ENCODE measurements at regions not wholly inside any gene's neighbourhood (a gene's known extent, or its start where the extent isn't known, plus 50 kb on each side); places are given as distances from the start of the nearest gene placed in this dataset.

DNA sequence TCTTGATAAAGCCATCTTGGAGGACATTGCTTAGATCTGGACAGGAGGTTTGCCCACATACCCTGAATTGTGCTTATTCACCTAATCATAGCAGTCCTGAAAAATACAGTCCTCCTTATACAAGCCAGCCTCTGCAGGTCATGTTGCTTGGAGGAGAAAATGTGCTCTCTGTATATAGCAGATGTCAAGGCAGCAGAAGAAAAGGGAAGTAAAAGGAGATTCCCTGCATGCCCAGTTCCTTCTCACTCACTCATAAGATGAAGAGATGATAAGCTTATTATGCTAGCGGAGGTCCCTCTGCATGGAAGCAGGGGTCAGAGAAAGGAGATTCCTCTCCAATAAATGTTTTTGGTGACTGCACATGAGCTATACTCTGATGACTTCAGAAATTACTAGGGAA is 458.8 kb upstream of the ZMIZ1 start:
- Histone ChIP-seq H3K9me3 (no peaks in the 10 kb centered on the region), H3K4me1 (no peaks in the 10 kb centered on the region), H3K4me3 (no peak overlapping the region), H3K27ac (no peak overlapping the region), H3K27me3 (no peaks in the 10 kb centered on the region), H3K36me3 (no peaks in the 10 kb centered on the region)
- intact Hi-C loops (cut with DNase I), result no loop called here
- DNase-seq (no peak), ATAC-seq (no peak)
- 44% methylated on average over 1 of the region's 1 CpG for WGBS (ENCODE audit: insufficient coverage, low coverage, low lambda C conversion rate, missing lambda C conversion rate)
- TF ChIP-seq, protein P1, sequence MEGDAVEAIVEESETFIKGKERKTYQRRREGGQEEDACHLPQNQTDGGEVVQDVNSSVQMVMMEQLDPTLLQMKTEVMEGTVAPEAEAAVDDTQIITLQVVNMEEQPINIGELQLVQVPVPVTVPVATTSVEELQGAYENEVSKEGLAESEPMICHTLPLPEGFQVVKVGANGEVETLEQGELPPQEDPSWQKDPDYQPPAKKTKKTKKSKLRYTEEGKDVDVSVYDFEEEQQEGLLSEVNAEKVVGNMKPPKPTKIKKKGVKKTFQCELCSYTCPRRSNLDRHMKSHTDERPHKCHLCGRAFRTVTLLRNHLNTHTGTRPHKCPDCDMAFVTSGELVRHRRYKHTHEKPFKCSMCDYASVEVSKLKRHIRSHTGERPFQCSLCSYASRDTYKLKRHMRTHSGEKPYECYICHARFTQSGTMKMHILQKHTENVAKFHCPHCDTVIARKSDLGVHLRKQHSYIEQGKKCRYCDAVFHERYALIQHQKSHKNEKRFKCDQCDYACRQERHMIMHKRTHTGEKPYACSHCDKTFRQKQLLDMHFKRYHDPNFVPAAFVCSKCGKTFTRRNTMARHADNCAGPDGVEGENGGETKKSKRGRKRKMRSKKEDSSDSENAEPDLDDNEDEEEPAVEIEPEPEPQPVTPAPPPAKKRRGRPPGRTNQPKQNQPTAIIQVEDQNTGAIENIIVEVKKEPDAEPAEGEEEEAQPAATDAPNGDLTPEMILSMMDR (IDR thresholded peaks at IDR 0.05), result no peak
- TF ChIP-seq POLR2A (IDR thresholded peaks at IDR 0.05), result no peak

DNA sequence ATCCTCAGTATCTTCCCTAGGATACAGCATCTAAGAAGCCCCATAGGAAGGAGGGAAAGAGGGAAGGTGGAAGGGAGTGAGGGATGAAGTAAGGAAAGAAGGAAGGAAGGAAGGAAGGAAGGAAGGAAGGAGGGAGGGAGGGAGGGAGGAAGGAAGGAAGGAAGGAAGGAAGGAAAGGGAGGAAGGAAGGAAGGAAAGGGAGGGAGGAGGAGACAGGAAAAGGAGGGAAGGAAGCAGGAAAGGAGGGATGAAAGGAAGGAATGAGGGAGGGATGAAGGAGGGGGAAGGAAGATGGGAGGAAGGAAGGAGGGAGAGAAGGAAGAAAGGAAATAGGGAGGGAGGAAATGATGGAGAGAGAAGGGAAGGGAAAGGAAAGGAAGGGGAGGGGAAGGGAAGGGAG is 455.6 kb upstream of the ZMIZ1 start:
- intact Hi-C loops (cut with DNase I), result no loop called here
- TF ChIP-seq, protein P1 (IDR thresholded peaks at IDR 0.05), result no peak
- no peak for TF ChIP-seq POLR2A (IDR thresholded peaks at IDR 0.05)
- H3K4me1 ChIP-seq, result no peaks in the 10 kb centered on the region
- no peaks in the 10 kb centered on the region for H3K36me3 ChIP-seq
- no peaks in the 10 kb centered on the region for H3K9me3 ChIP-seq
- no peaks in the 10 kb centered on the region for H3K27me3 ChIP-seq
- ATAC-seq, result no peak
- DNase-seq, result no peak
- H3K4me3 ChIP-seq, result no peak overlapping the region
- no peak overlapping the region for H3K27ac ChIP-seq

DNA sequence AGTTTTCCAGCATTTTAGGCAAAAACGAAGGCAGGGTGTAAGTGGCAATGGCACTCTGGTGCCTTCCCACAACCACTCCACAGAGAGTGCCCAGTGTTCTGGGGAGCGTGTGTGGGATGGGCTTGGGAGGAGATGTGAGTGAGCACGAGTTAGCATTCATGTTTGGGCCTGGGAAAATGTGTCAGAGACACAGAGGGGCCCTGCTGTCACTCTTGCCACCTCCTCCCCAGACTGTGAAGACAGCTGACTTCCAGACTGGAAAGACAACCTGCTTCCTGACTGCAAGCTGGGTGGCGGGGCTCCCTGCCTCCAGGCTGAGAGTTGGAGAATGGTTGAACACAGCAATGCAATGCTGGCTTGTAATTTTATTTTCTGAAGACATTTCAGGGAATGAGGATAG is 454.5 kb upstream of the ZMIZ1 start:
- no peak for TF ChIP-seq POLR2A (IDR thresholded peaks at IDR 0.05)
- TF ChIP-seq, protein P1 (IDR thresholded peaks at IDR 0.05), result no peak
- 84% methylated on average over 4 of the region's 4 CpGs for WGBS (ENCODE audit: insufficient coverage, low coverage, low lambda C conversion rate, missing lambda C conversion rate)
- DNase-seq (no peak), ATAC-seq (no peak)
- no peaks in the 10 kb centered on the region for H3K4me1 ChIP-seq
- no peaks in the 10 kb centered on the region for H3K9me3 ChIP-seq
- no peak overlapping the region for H3K27ac ChIP-seq
- no peaks in the 10 kb centered on the region for H3K27me3 ChIP-seq
- no peak overlapping the region for H3K4me3 ChIP-seq
- H3K36me3 ChIP-seq, result no peaks in the 10 kb centered on the region
- intact Hi-C loops (cut with DNase I), result no loop called here

DNA sequence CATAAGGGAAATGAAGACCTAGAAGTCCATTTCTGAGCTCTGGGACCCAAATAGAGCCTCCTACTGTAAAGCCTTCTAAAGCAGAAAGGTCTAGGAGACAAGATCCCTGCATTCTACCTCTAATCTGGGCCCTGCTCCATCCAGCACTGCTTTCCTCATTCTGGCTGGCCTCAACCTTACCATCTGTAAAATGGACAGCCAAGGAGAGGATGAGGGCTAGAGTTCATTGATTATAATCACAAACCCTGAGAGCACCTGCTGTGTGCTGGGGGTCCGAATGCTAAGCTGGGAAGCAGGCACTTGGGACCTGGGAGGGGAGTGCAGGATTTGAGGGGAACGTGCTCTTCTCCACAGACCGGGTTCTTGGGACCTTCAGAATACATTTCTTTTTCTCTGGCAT is 454.0 kb upstream of the ZMIZ1 start:
- ATAC-seq (no peak), DNase-seq (no peak)
- Histone ChIP-seq H3K27ac (no peak overlapping the region), H3K27me3 (no peaks in the 10 kb centered on the region), H3K4me1 (no peaks in the 10 kb centered on the region), H3K4me3 (no peak overlapping the region), H3K36me3 (no peaks in the 10 kb centered on the region), H3K9me3 (no peaks in the 10 kb centered on the region)
- intact Hi-C loops (cut with DNase I), result no loop called here
- TF ChIP-seq POLR2A (IDR thresholded peaks at IDR 0.05), result no peak
- TF ChIP-seq, protein P1 (IDR thresholded peaks at IDR 0.05), result no peak
- 81% methylated on average over 3 of the region's 3 CpGs for WGBS (ENCODE audit: insufficient coverage, low coverage, low lambda C conversion rate, missing lambda C conversion rate)

DNA sequence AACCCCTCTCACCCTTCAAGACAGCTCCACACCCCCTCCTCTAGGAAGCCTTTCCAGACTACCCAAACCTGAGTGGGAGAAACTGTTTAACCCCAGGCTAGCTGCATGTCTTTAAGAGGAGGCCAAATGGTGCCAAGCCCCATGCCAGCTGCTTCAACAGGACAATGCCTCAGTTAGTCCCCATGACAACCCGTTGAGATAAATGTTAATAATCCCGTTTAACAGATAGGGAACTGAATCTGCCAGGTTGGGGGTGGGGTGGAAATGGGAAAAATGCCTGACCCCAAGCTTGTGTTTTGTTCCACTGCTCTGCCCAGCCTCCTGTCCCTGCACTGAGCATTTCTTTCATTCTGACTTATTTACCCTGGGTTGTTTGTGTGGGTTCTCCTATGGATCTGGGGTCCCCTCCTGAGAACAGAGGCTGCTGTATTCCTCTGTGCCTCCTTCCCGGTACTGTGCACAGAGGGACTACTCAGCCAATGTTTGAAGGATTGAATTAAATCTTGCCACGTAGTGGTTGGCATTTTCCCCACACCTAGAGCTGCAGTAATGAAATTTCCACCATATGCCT is 452.6 kb upstream of the ZMIZ1 start:
- intact Hi-C loops (cut with DNase I), result no loop called here
- Histone ChIP-seq H3K27me3 (no peaks in the 10 kb centered on the region), H3K9me3 (no peaks in the 10 kb centered on the region), H3K36me3 (no peaks in the 10 kb centered on the region), H3K27ac (no peak overlapping the region), H3K4me3 (no peak overlapping the region), H3K4me1 (no peaks in the 10 kb centered on the region)
- WGBS (ENCODE audit: insufficient coverage, low coverage, low lambda C conversion rate, missing lambda C conversion rate), result 48% methylated on average over 4 of the region's 4 CpGs
- TF ChIP-seq, protein P1 (IDR thresholded peaks at IDR 0.05), result no peak
- DNase-seq (no peak), ATAC-seq (no peak)

Data from right lobe of liver (tissue), 6 donors.